Epithelial cell of esophagus (primary cell): ENCODE measurements at regions not wholly inside any gene's neighbourhood (a gene's known extent, or its start where the extent isn't known, plus 50 kb on each side); places are given as distances from the start of the nearest gene placed in this dataset.

Experiments
- DNase-seq: peaks from one replicate; pipeline ENCODE4 v3.0.0; 2010; ENCODE audit warnings: low read depth
- H3K4me3 ChIP-seq: 2 replicates; pipeline ENCODE4 v1.5.1; 2011; ENCODE audit warnings: mild to moderate bottlenecking, low read length, control low read depth
- CTCF ChIP-seq: IDR thresholded peaks from 2 replicates; pipeline ENCODE4 v1.5.1; 2011; ENCODE audit warnings: low read depth, mild to moderate bottlenecking, low read length, control low read depth, inconsistent platforms; ENCODE audit not compliant: insufficient read depth; ENCODE audit errors: missing control alignments

DNA sequence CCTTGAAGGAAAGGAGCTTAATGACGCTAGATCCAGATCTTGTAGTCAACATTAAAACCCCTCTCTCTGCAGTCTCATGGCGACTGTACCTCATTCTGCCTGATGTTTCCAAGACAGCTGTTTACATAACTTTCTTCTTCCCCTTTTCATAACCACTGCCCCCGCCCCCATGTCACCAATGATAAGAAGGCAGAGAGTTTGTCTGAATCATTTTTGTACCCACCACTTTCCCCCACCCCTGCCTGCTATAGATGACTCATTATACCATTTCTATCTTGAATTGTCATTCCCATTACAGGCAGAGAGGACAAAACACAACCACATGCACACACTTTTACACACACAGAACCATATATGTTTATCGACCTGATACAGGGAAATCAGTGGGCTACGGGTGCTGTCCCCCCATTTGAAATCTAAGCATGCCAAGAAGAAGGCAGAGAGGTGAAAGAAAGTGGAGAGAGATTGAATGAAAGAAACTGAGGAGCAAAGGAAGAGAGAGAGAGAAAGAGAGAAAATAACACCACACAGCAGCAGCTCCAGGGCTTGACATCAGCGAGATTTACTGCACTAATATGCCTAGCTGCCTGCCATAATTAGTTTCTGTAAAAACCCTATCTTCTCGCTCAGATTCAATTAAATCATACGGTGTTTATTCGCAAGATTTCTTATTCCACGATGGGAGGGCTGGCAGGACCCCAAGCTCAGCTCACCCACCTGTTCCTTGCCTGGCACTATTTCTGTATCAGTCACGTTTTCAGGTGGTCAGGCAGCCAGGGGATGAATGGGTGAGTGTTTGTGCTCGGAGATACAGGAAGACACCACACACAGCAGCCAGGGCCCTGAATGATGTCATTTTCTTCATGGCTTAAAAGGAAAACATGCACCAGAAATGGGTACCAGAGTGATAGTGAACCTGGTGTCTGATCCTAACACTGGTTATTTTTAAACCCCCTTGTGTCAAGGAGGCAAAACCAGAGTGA lies 114.3 kb upstream of the SERP2 start:
- no peak overlapping the region for H3K4me3 ChIP-seq
- peak; percentile 42 for DNase-seq
- no peak for TF ChIP-seq CTCF

DNA sequence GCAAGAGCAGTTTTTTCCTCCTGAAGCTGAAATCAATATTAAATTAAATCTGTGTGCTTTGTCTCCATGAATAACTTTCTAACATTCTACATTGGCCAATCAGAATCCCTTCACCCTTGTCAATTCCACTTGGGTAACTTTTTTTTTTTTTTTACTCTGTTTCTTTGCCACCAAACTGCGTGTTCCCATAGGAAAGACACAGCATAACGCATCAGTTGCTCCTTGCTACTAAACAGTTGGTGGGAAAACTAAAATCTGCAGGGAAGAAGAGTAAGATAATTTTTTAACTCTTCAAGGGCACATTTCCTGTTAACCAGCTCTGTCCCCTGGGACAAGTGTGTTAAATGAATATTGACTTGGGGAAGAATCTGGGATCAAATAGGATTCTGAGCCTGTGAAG lies 113.3 kb upstream of the SERP2 start:
- no peak overlapping the region for H3K4me3 ChIP-seq
- TF ChIP-seq CTCF, result no peak
- DNase-seq, result no peak

DNA sequence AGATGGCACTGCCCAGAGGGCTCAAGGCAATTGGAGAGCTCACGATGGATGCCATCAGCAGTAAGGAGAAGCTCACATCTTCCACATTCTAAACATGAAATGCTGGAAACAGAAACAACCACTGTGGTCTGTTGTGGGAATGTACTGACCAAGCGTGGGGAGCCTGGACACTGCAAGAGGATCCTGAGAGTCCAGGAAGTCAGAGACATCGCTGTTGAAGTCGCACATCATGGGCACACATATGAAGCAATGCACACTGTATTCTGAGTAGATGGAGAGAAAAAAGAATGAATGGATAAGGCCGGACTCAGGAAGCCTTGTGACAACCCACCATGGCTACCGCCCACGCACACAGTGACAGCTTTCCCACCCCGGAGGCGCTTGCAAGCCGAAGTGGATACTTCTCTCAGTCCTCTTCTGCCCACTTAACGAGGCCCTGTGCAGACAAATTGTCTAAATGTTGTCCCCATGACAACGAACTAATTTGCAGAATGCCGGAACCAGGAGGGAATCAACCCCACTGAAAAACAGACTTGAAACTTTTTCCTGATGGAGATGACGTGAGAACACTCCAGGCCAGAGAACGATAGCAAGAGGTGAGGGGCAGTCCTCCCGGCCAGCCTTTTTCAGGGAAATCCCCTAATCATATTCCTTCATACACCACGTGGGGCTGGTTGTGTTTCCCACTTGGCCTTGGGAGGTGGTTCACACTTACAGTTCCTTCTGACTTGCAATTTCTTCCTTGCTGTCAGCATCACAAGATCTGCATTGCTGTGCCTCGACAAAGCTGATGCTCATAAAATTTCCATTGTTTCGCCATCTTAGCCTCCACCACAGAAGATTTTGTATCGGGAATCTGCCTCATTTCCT lies 109.6 kb upstream of the SERP2 start:
- no peak overlapping the region for H3K4me3 ChIP-seq
- TF ChIP-seq CTCF, result no peak
- no peak for DNase-seq

DNA sequence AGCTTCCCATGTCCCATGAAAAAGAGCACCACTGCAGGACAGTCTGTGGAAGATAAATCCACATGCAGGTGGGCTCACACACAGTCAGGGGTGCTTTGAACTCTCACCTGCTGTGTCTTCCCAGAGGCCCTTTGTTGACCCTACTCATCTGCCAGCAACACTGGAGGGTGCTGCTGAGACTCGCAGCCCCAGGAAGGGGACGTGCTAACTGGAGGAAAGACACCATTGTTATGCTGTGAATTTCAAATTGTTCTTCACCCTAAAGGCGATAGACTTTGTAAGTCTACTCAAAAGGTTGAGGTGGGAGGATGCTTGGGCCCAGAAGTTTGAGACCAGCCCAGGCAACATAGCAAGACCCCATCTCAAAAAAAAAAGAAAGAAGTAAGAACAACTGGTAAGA lies 107.3 kb upstream of the SERP2 start:
- DNase-seq, result no peak
- no peak for TF ChIP-seq CTCF
- H3K4me3 ChIP-seq, result no peak overlapping the region

- DNase-seq, result no peak
- TF ChIP-seq CTCF, result no peak
- no peak overlapping the region for H3K4me3 ChIP-seq
These were observed 106.9 kb upstream of the SERP2 start for GRCh38 chr13:44266772-44267171.

- no peak overlapping the region for H3K4me3 ChIP-seq
- TF ChIP-seq CTCF, result no peak
- DNase-seq, result no peak
These were observed 106.4 kb upstream of the SERP2 start for GRCh38 chr13:44267203-44267602.
